GM23338 (cell line): ENCODE measurements at regions not wholly inside any gene's neighbourhood (a gene's known extent, or its start where the extent isn't known, plus 50 kb on each side); places are given as distances from the start of the nearest gene placed in this dataset.

Experiments used
- ATAC-seq: fragments of 200-7000 bp; cut with Tn5 transposase; 3 replicates; pipeline ENCODE4 v1.9.1; 2020
- DNase-seq: peaks from one replicate; pipeline ENCODE4 v3.0.0-alpha.2; 2015; ENCODE audit warnings: low spot score
- H2AFZ ChIP-seq: fragments of 200-600 bp; sonication (generic); 2 replicates; pipeline ENCODE4 v1.8.0; 2016; ENCODE audit warnings: antibody characterized with exemption, mild to moderate bottlenecking, moderate library complexity
- H3F3A ChIP-seq: fragments of 200-600 bp; sonication (generic); replicated peaks from 2 replicates; pipeline ENCODE4 v1.8.0; 2017; ENCODE audit warnings: antibody characterized with exemption, mixed run types, low read depth
- H3K27ac ChIP-seq: fragments of 200-600 bp; sonication (generic); 2 replicates; pipeline ENCODE4 v1.6.1; 2016; ENCODE audit warnings: low read depth
- H3K27me3 ChIP-seq: fragments of 200-600 bp; sonication (generic); 2 replicates; pipeline ENCODE4 v1.8.0; 2016; ENCODE audit warnings: mild to moderate bottlenecking, mixed run types, moderate library complexity; ENCODE audit not compliant: insufficient read depth
- H3K36me3 ChIP-seq: fragments of 200-600 bp; sonication (generic); 2 replicates; pipeline ENCODE4 v1.8.0; 2016; ENCODE audit warnings: mild to moderate bottlenecking; ENCODE audit not compliant: insufficient read depth
- H3K4me1 ChIP-seq: fragments of 200-600 bp; sonication (generic); 2 replicates; pipeline ENCODE4 v1.8.0; 2016; ENCODE audit warnings: mild to moderate bottlenecking, moderate library complexity; ENCODE audit not compliant: insufficient read depth
- H3K4me2 ChIP-seq: fragments of 200-600 bp; sonication (generic); 2 replicates; pipeline ENCODE4 v1.7.1; 2017; ENCODE audit warnings: mixed run types
- H3K4me3 ChIP-seq: fragments of 200-600 bp; sonication (generic); 2 replicates; pipeline ENCODE4 v1.6.1; 2016; ENCODE audit warnings: mixed run types
- H3K79me2 ChIP-seq: fragments of 200-600 bp; sonication (generic); replicated peaks from 2 replicates; pipeline ENCODE4 v1.8.0; 2017; ENCODE audit warnings: mild to moderate bottlenecking; ENCODE audit not compliant: insufficient read depth
- H3K9me2 ChIP-seq: fragments of 200-600 bp; sonication (generic); 2 replicates; pipeline ENCODE4 v1.8.0; 2017; ENCODE audit not compliant: insufficient read depth
- H4K20me1 ChIP-seq: fragments of 200-600 bp; sonication (generic); replicated peaks from 2 replicates; pipeline ENCODE4 v1.8.0; 2017; ENCODE audit warnings: mild to moderate bottlenecking; ENCODE audit not compliant: insufficient read depth
- H3K27ac Mint-ChIP-seq: 2 replicates; pipeline ENCODE4 v1.8.0; 2020; ENCODE audit warnings: inconsistent platforms, mild to moderate bottlenecking, moderate library complexity, mixed read lengths
- H3K27me3 Mint-ChIP-seq: 3 replicates; pipeline ENCODE4 v1.8.0; 2022; ENCODE audit warnings: low read depth, mild to moderate bottlenecking, moderate library complexity, mixed read lengths, inconsistent platforms; ENCODE audit not compliant: insufficient read depth, poor library complexity
- H3K36me3 Mint-ChIP-seq: 3 replicates; pipeline ENCODE4 v1.8.0; 2021; ENCODE audit warnings: low read depth, mild to moderate bottlenecking, inconsistent platforms, moderate library complexity, mixed read lengths
- H3K4me1 Mint-ChIP-seq: 3 replicates; pipeline ENCODE4 v1.8.0; 2020; ENCODE audit warnings: mild to moderate bottlenecking, inconsistent platforms, mixed read lengths
- H3K4me3 Mint-ChIP-seq: 3 replicates; pipeline ENCODE4 v1.8.0; 2021; ENCODE audit warnings: moderate library complexity, mild to moderate bottlenecking, inconsistent platforms, mixed read lengths
- H3K9me3 Mint-ChIP-seq: 3 replicates; pipeline ENCODE4 v1.8.0; 2020; ENCODE audit warnings: moderate library complexity, mild to moderate bottlenecking, inconsistent platforms, mixed read lengths
- CREB1 ChIP-seq: fragments of 250-450 bp; sonication (Bioruptor Pico); IDR thresholded peaks from 2 replicates; pipeline ENCODE4 v1.5.0; 2020; ENCODE audit warnings: low read depth, mild to moderate bottlenecking, moderate library complexity
- EZH2 ChIP-seq: fragments of 200-600 bp; sonication (generic); IDR thresholded peaks from one replicate; pipeline ENCODE4 v1.8.0; 2017; ENCODE audit warnings: antibody characterized with exemption, mild to moderate bottlenecking, low read depth; ENCODE audit not compliant: unreplicated experiment
- EZH2phosphoT487 ChIP-seq: fragments of 200-600 bp; sonication (generic); IDR thresholded peaks from one replicate; pipeline ENCODE4 v1.8.1; 2018; ENCODE audit warnings: antibody characterized with exemption; ENCODE audit not compliant: unreplicated experiment
- JUNB ChIP-seq: IDR thresholded peaks from one replicate; pipeline ENCODE4 v1.6.1; 2016; ENCODE audit warnings: antibody characterized with exemption; ENCODE audit not compliant: unreplicated experiment
- NANOG ChIP-seq: IDR thresholded peaks from 2 replicates; pipeline ENCODE4 v1.6.1; 2016; ENCODE audit warnings: antibody characterized with exemption, borderline replicate concordance
- POLR2AphosphoS5 ChIP-seq: IDR thresholded peaks from 2 replicates; pipeline ENCODE4 v1.6.1; 2016; ENCODE audit warnings: antibody characterized with exemption, low read depth
- STAT1 ChIP-seq: IDR thresholded peaks from one replicate; pipeline ENCODE4 v1.6.1; 2016; ENCODE audit warnings: antibody characterized with exemption; ENCODE audit not compliant: unreplicated experiment
- ZNF114 ChIP-seq: fragments of 250-450 bp; sonication (Bioruptor Pico); IDR thresholded peaks from 2 replicates; pipeline ENCODE4 v1.5.0; 2020; ENCODE audit warnings: mild to moderate bottlenecking, moderate library complexity
- ZNF331 ChIP-seq: fragments of 250-450 bp; sonication (Bioruptor Pico); IDR thresholded peaks from 2 replicates; pipeline ENCODE4 v1.5.0; 2020; ENCODE audit warnings: low read depth, mild to moderate bottlenecking, moderate library complexity
- TF ChIP-seq, protein P1 (sequence below), 2 experiments: fragments of 200-600 bp in 1 of 2; sonication (generic) in 1 of 2; conservative IDR thresholded peaks; 2 replicates each; pipeline versions ENCODE4 v1.5.1 to v1.6.1; 2016 to 2017; ENCODE audit warnings: antibody characterized with exemption in 2 of 2, low read depth in 2 of 2, mild to moderate bottlenecking in 2 of 2, moderate library complexity in 1 of 2
- TF ChIP-seq, protein P2 (sequence below): IDR thresholded peaks from one replicate; pipeline ENCODE4 v1.6.1; 2018; ENCODE audit warnings: antibody characterized with exemption; ENCODE audit not compliant: unreplicated experiment
- TF ChIP-seq, protein P3 (sequence below): IDR thresholded peaks from 2 replicates; pipeline ENCODE4 v1.6.1; 2016; ENCODE audit warnings: antibody characterized with exemption
- TF ChIP-seq, protein P4 (sequence below): fragments of 250-450 bp; sonication (Bioruptor Pico); IDR thresholded peaks from 2 replicates; pipeline ENCODE4 v1.5.0; 2020; ENCODE audit warnings: mild to moderate bottlenecking, moderate library complexity

DNA sequence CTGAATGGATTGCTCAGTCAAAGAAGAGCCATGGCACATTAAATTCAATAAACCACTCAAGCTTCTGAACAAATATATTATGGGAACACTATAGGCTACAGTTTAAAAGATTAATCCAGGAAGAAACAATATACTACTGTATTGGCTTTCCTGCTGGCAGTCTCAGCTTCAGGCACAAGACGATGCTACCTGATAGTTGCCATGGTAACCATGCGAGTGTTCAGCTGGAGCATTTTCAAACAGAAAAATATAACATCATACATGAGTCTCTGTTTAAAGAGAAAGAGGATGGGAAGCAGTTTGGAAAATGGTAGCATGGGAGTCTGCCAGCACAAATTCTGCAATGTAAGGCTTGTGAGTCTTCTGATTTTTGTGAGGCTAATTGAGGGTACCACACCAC, 65.9 kb upstream of the CPO start:
- Histone ChIP-seq H3K9me2 (0 out of 2 replicates have a peak, but pooled peaks cover 2% of the 10 kb centered on the region), H3K79me2 (no peaks in the 10 kb centered on the region), H3K36me3 (no peaks in the 10 kb centered on the region), H3F3A (no peaks in the 10 kb centered on the region), H3K27me3 (no peaks in the 10 kb centered on the region), H3K4me2 (no peak overlapping the region), H3K4me1 (peaks cover 15% of the 10 kb centered on the region), H3K27ac (no peak overlapping the region), H2AFZ (no peak overlapping the region), H4K20me1 (no peaks in the 10 kb centered on the region), H3K4me3 (no peak overlapping the region)
- Mint-ChIP-seq H3K4me1 (peaks cover 12% of the 10 kb centered on the region), H3K4me3 (no peak overlapping the region), H3K27ac (no peak overlapping the region), H3K27me3 (no peaks in the 10 kb centered on the region), H3K36me3 (no peaks in the 10 kb centered on the region), H3K9me3 (no peaks in the 10 kb centered on the region)
- DNase-seq (no peak), ATAC-seq (no peak)
- TF ChIP-seq, protein P1, sequence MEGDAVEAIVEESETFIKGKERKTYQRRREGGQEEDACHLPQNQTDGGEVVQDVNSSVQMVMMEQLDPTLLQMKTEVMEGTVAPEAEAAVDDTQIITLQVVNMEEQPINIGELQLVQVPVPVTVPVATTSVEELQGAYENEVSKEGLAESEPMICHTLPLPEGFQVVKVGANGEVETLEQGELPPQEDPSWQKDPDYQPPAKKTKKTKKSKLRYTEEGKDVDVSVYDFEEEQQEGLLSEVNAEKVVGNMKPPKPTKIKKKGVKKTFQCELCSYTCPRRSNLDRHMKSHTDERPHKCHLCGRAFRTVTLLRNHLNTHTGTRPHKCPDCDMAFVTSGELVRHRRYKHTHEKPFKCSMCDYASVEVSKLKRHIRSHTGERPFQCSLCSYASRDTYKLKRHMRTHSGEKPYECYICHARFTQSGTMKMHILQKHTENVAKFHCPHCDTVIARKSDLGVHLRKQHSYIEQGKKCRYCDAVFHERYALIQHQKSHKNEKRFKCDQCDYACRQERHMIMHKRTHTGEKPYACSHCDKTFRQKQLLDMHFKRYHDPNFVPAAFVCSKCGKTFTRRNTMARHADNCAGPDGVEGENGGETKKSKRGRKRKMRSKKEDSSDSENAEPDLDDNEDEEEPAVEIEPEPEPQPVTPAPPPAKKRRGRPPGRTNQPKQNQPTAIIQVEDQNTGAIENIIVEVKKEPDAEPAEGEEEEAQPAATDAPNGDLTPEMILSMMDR (conservative IDR thresholded peaks at IDR 0.05; ENCODE audit: low read depth in 2 of 2): no peak
- TF ChIP-seq NANOG (no peak), ZNF114 (CRISPR knock-in tag) (no peak), CREB1 (no peak), POLR2AphosphoS5 (no peak), STAT1 (no peak), JUNB (no peak), ZNF331 (no peak), EZH2phosphoT487 (no peak), EZH2 (no peak)
- TF ChIP-seq, protein P2, sequence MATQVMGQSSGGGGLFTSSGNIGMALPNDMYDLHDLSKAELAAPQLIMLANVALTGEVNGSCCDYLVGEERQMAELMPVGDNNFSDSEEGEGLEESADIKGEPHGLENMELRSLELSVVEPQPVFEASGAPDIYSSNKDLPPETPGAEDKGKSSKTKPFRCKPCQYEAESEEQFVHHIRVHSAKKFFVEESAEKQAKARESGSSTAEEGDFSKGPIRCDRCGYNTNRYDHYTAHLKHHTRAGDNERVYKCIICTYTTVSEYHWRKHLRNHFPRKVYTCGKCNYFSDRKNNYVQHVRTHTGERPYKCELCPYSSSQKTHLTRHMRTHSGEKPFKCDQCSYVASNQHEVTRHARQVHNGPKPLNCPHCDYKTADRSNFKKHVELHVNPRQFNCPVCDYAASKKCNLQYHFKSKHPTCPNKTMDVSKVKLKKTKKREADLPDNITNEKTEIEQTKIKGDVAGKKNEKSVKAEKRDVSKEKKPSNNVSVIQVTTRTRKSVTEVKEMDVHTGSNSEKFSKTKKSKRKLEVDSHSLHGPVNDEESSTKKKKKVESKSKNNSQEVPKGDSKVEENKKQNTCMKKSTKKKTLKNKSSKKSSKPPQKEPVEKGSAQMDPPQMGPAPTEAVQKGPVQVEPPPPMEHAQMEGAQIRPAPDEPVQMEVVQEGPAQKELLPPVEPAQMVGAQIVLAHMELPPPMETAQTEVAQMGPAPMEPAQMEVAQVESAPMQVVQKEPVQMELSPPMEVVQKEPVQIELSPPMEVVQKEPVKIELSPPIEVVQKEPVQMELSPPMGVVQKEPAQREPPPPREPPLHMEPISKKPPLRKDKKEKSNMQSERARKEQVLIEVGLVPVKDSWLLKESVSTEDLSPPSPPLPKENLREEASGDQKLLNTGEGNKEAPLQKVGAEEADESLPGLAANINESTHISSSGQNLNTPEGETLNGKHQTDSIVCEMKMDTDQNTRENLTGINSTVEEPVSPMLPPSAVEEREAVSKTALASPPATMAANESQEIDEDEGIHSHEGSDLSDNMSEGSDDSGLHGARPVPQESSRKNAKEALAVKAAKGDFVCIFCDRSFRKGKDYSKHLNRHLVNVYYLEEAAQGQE: no peak
- TF ChIP-seq, protein P3, sequence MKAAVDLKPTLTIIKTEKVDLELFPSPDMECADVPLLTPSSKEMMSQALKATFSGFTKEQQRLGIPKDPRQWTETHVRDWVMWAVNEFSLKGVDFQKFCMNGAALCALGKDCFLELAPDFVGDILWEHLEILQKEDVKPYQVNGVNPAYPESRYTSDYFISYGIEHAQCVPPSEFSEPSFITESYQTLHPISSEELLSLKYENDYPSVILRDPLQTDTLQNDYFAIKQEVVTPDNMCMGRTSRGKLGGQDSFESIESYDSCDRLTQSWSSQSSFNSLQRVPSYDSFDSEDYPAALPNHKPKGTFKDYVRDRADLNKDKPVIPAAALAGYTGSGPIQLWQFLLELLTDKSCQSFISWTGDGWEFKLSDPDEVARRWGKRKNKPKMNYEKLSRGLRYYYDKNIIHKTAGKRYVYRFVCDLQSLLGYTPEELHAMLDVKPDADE: no peak
- TF ChIP-seq, protein P4, sequence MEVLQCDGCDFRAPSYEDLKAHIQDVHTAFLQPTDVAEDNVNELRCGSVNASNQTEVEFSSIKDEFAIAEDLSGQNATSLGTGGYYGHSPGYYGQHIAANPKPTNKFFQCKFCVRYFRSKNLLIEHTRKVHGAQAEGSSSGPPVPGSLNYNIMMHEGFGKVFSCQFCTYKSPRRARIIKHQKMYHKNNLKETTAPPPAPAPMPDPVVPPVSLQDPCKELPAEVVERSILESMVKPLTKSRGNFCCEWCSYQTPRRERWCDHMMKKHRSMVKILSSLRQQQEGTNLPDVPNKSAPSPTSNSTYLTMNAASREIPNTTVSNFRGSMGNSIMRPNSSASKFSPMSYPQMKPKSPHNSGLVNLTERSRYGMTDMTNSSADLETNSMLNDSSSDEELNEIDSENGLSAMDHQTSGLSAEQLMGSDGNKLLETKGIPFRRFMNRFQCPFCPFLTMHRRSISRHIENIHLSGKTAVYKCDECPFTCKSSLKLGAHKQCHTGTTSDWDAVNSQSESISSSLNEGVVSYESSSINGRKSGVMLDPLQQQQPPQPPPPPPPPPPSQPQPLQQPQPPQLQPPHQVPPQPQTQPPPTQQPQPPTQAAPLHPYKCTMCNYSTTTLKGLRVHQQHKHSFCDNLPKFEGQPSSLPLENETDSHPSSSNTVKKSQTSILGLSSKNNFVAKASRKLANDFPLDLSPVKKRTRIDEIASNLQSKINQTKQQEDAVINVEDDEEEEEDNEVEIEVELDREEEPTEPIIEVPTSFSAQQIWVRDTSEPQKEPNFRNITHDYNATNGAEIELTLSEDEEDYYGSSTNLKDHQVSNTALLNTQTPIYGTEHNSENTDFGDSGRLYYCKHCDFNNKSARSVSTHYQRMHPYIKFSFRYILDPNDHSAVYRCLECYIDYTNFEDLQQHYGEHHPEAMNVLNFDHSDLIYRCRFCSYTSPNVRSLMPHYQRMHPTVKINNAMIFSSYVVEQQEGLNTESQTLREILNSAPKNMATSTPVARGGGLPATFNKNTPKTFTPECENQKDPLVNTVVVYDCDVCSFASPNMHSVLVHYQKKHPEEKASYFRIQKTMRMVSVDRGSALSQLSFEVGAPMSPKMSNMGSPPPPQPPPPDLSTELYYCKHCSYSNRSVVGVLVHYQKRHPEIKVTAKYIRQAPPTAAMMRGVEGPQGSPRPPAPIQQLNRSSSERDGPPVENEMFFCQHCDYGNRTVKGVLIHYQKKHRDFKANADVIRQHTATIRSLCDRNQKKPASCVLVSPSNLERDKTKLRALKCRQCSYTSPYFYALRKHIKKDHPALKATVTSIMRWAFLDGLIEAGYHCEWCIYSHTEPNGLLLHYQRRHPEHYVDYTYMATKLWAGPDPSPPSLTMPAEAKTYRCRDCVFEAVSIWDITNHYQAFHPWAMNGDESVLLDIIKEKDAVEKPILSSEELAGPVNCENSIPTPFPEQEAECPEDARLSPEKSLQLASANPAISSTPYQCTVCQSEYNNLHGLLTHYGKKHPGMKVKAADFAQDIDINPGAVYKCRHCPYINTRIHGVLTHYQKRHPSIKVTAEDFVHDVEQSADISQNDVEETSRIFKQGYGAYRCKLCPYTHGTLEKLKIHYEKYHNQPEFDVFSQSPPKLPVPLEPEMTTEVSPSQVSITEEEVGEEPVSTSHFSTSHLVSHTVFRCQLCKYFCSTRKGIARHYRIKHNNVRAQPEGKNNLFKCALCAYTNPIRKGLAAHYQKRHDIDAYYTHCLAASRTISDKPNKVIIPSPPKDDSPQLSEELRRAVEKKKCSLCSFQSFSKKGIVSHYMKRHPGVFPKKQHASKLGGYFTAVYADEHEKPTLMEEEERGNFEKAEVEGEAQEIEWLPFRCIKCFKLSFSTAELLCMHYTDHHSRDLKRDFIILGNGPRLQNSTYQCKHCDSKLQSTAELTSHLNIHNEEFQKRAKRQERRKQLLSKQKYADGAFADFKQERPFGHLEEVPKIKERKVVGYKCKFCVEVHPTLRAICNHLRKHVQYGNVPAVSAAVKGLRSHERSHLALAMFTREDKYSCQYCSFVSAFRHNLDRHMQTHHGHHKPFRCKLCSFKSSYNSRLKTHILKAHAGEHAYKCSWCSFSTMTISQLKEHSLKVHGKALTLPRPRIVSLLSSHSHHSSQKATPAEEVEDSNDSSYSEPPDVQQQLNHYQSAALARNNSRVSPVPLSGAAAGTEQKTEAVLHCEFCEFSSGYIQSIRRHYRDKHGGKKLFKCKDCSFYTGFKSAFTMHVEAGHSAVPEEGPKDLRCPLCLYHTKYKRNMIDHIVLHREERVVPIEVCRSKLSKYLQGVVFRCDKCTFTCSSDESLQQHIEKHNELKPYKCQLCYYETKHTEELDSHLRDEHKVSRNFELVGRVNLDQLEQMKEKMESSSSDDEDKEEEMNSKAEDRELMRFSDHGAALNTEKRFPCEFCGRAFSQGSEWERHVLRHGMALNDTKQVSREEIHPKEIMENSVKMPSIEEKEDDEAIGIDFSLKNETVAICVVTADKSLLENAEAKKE: no peak
